IMR-90 (cell line): ENCODE measurements at regions not wholly inside any gene's neighbourhood (a gene's known extent, or its start where the extent isn't known, plus 50 kb on each side); places are given as distances from the start of the nearest gene placed in this dataset.

Experiments
- ATAC-seq: fragments of 200-7000 bp; cut with Tn5 transposase; 2 replicates; pipeline ENCODE4 v1.9.1; 2020; ENCODE audit warnings: low read depth, mild to moderate bottlenecking, moderate library complexity
- BruUV-seq: library from RNA; stranded (reverse); fragments of 400-500 nt; replicated peaks from 2 replicates; lab custom pipeline; 2021; lab: Mats Ljungman, UMichigan
- CTCF ChIA-PET: fragments of 300-600 bp; formaldehyde crosslinking; extraction: SDS; loops from one replicate; lab custom pipeline; 2021; ENCODE audit warnings: antibody characterized with exemption; lab: Yijun Ruan, JAX
- POLR2A ChIA-PET: fragments of 300-600 bp; sonication (Branson Sonifier 250); formaldehyde crosslinking; loops from one replicate; lab custom pipeline; 2022; ENCODE audit warnings: antibody characterized with exemption; ENCODE audit not compliant: unreplicated experiment; lab: Charles Lee
- DNase-seq: peaks from one replicate; pipeline ENCODE4 v3.0.0; 2013
- H2AFZ ChIP-seq: replicated peaks from 2 replicates; pipeline ENCODE3; 2013; ENCODE audit warnings: low read length, mild to moderate bottlenecking; ENCODE audit not compliant: poor library complexity
- H2AK5ac ChIP-seq: 2 replicates; pipeline ENCODE4 v1.6.1; 2013; ENCODE audit warnings: low read depth, low read length, inconsistent platforms
- H2AK9ac ChIP-seq: replicated peaks from 2 replicates; pipeline ENCODE3; 2013; ENCODE audit warnings: mild to moderate bottlenecking, low read depth, low read length, moderate library complexity; ENCODE audit not compliant: poor library complexity
- H2BK120ac ChIP-seq: 2 replicates; pipeline ENCODE4 v1.6.1; 2013; ENCODE audit warnings: low read depth, low read length, inconsistent platforms
- H2BK15ac ChIP-seq: 3 replicates; pipeline ENCODE4 v1.6.1; 2013; ENCODE audit warnings: low read depth, low read length, inconsistent platforms
- H2BK20ac ChIP-seq: 2 replicates; pipeline ENCODE4 v1.6.1; 2013; ENCODE audit warnings: low read depth, mild to moderate bottlenecking, inconsistent platforms, low read length, moderate library complexity
- H2BK5ac ChIP-seq: 2 replicates; pipeline ENCODE4 v1.6.1; 2013; ENCODE audit warnings: mild to moderate bottlenecking, low read depth, low read length, inconsistent platforms; ENCODE audit not compliant: poor library complexity, severe bottlenecking
- H3K14ac ChIP-seq: replicated peaks from 2 replicates; pipeline ENCODE4 v1.6.1; 2013; ENCODE audit warnings: low read depth, low read length, inconsistent platforms
- H3K18ac ChIP-seq: 2 replicates; pipeline ENCODE4 v1.6.1; 2013; ENCODE audit warnings: low read depth, low read length, control low read depth
- H3K23ac ChIP-seq: 2 replicates; pipeline ENCODE4 v1.6.1; 2013; ENCODE audit warnings: low read depth, low read length, inconsistent platforms
- H3K27ac ChIP-seq: 2 replicates; pipeline ENCODE4 v1.5.1; 2013; ENCODE audit warnings: mild to moderate bottlenecking, control low read depth, low read length; ENCODE audit not compliant: insufficient read depth
- H3K27me3 ChIP-seq: 2 replicates; pipeline ENCODE4 v1.6.1; 2013; ENCODE audit warnings: low read length; ENCODE audit not compliant: control insufficient read depth, insufficient read depth
- H3K36me3 ChIP-seq: 2 replicates; pipeline ENCODE4 v1.6.1; 2013; ENCODE audit warnings: low read length, mixed read lengths; ENCODE audit not compliant: control insufficient read depth, insufficient read depth
- H3K4ac ChIP-seq: 2 replicates; pipeline ENCODE4 v1.6.1; 2013; ENCODE audit warnings: low read depth, low read length, inconsistent platforms
- H3K4me1 ChIP-seq: 2 replicates; pipeline ENCODE4 v1.6.1; 2013; ENCODE audit warnings: low read length, mixed read lengths; ENCODE audit not compliant: control insufficient read depth, insufficient read depth
- H3K4me2 ChIP-seq: 2 replicates; pipeline ENCODE4 v1.6.1; 2013; ENCODE audit warnings: low read depth, mild to moderate bottlenecking, control low read depth, low read length, moderate library complexity
- H3K4me3 ChIP-seq: 2 replicates; pipeline ENCODE4 v1.5.1; 2013; ENCODE audit warnings: low read depth, mild to moderate bottlenecking, control low read depth, low read length, moderate library complexity; ENCODE audit not compliant: insufficient read depth
- H3K56ac ChIP-seq: 2 replicates; pipeline ENCODE4 v1.6.1; 2013; ENCODE audit warnings: low read length, inconsistent platforms; ENCODE audit not compliant: insufficient read depth; ENCODE audit errors: extremely low read depth
- H3K79me1 ChIP-seq, 2 experiments: 2 replicates each; pipeline ENCODE4 v1.6.1; 2013; ENCODE audit warnings: low read length in 2 of 2, inconsistent platforms in 1 of 2, low read depth in 1 of 2
- H3K9ac ChIP-seq: 2 replicates; pipeline ENCODE4 v1.6.1; 2013; ENCODE audit warnings: low read depth, low read length, control low read depth
- H3K9me1 ChIP-seq: 2 replicates; pipeline ENCODE4 v1.6.1; 2013; ENCODE audit warnings: low read length, inconsistent platforms; ENCODE audit not compliant: insufficient read depth
- H3K9me3 ChIP-seq: 2 replicates; pipeline ENCODE4 v1.6.1; 2013; ENCODE audit warnings: low read length; ENCODE audit not compliant: control insufficient read depth, insufficient read depth
- H4K20me1 ChIP-seq: 2 replicates; pipeline ENCODE4 v1.6.1; 2013; ENCODE audit warnings: low read length, inconsistent platforms; ENCODE audit not compliant: insufficient read depth
- H4K5ac ChIP-seq: 2 replicates; pipeline ENCODE4 v1.6.1; 2013; ENCODE audit warnings: mild to moderate bottlenecking, low read depth, low read length, control low read depth
- H4K8ac ChIP-seq, 2 experiments: 2 replicates each; pipeline ENCODE4 v1.6.1; 2013; ENCODE audit warnings: low read depth in 2 of 2, low read length in 2 of 2, control low read depth in 1 of 2, inconsistent platforms in 1 of 2
- H4K91ac ChIP-seq: 2 replicates; pipeline ENCODE4 v1.6.1; 2013; ENCODE audit warnings: low read depth, low read length, inconsistent platforms; ENCODE audit not compliant: insufficient read depth
- BHLHE40 ChIP-seq: fragments of 150-350 bp; IDR thresholded peaks from 2 replicates; pipeline ENCODE4 v1.6.1; 2016; ENCODE audit warnings: mild to moderate bottlenecking, low read depth, low read length
- CEBPB ChIP-seq: IDR thresholded peaks from 2 replicates; pipeline ENCODE4 v1.6.1; 2012; ENCODE audit warnings: low read depth, low read length, improper control_type of control experiment
- CHD1 ChIP-seq: IDR thresholded peaks from 2 replicates; pipeline ENCODE4 v1.6.1; 2012; ENCODE audit warnings: low read depth, low read length, improper control_type of control experiment
- FOS ChIP-seq: fragments of 150-350 bp; IDR thresholded peaks from 2 replicates; pipeline ENCODE4 v1.6.1; 2016; ENCODE audit warnings: low read depth, low read length
- MAFK ChIP-seq: IDR thresholded peaks from 2 replicates; pipeline ENCODE4 v1.6.1; 2012; ENCODE audit warnings: low read depth, low read length, improper control_type of control experiment
- MXI1 ChIP-seq: IDR thresholded peaks from 2 replicates; pipeline ENCODE4 v1.6.1; 2012; ENCODE audit warnings: low read depth, mild to moderate bottlenecking, low read length, moderate library complexity, borderline replicate concordance
- NFE2L2 ChIP-seq: fragments of 150-350 bp; IDR thresholded peaks from 2 replicates; pipeline ENCODE4 v1.6.1; 2016; ENCODE audit warnings: low read depth, mild to moderate bottlenecking, low read length
- POLR2A ChIP-seq: IDR thresholded peaks from 2 replicates; pipeline ENCODE4 v1.6.1; 2012; ENCODE audit warnings: mild to moderate bottlenecking, low read depth, low read length
- RAD21 ChIP-seq: IDR thresholded peaks from 2 replicates; pipeline ENCODE4 v1.6.1; 2012; ENCODE audit warnings: low read length, improper control_type of control experiment
- RCOR1 ChIP-seq: IDR thresholded peaks from 2 replicates; pipeline ENCODE4 v1.6.1; 2012; ENCODE audit warnings: mild to moderate bottlenecking, low read length, improper control_type of control experiment; ENCODE audit not compliant: insufficient replicate concordance
- RFX5 ChIP-seq: IDR thresholded peaks from 2 replicates; pipeline ENCODE4 v1.8.0; 2012; ENCODE audit warnings: low read depth, mild to moderate bottlenecking, low read length, moderate library complexity
- SMC3 ChIP-seq: fragments of 150-350 bp; IDR thresholded peaks from 2 replicates; pipeline ENCODE4 v1.6.1; 2016; ENCODE audit warnings: low read depth, mild to moderate bottlenecking, antibody characterized with exemption, low read length, moderate library complexity
- WGBS, 2 experiments: methylation state at CpG; one replicate each; pipeline versions ENCODE4 v1.1.5 to v1.1.7; 2013; ENCODE audit warnings: missing lambda C conversion rate in 2 of 2; ENCODE audit not compliant: insufficient read length in 1 of 2; ENCODE audit errors: extremely low coverage in 2 of 2; 5-methylcytosine and 5-hydroxymethylcytosine counted together
- dilution Hi-C: fragments of 300-500 bp; cut with HindIII; formaldehyde crosslinking; loops from one replicate; pipeline ENCODE4 v1.14.3; 2018; ENCODE audit warnings: low sequenced_read_pairs; ENCODE audit not compliant: unreplicated experiment
- in situ Hi-C: fragments of 300-500 bp; cut with MboI; formaldehyde crosslinking; loops from 3 replicates; pipeline ENCODE4 v1.14.3; 2019; ENCODE audit warnings: low sequenced_read_pairs, inconsistent platforms, mixed read lengths
- intact Hi-C: fragments of 100-400 bp; cut with micrococcal nuclease; formaldehyde crosslinking; loops from 2 replicates; pipeline ENCODE4 v1.10.0; 2022
- TF ChIP-seq, protein P1 (sequence below): fragments of 150-350 bp; IDR thresholded peaks from 2 replicates; pipeline ENCODE4 v1.6.1; 2016; ENCODE audit warnings: low read depth, mild to moderate bottlenecking, low read length, moderate library complexity, borderline replicate concordance
- TF ChIP-seq, protein P2 (sequence below): fragments of 150-350 bp; IDR thresholded peaks from 2 replicates; pipeline ENCODE4 v1.6.1; 2017; ENCODE audit warnings: mild to moderate bottlenecking, antibody characterized with exemption, low read length, low read depth
- TF ChIP-seq, protein P3 (sequence below): conservative IDR thresholded peaks from 2 replicates; pipeline ENCODE4 v1.5.1; 2012; ENCODE audit warnings: mild to moderate bottlenecking, low read depth, low read length, improper control_type of control experiment

DNA sequence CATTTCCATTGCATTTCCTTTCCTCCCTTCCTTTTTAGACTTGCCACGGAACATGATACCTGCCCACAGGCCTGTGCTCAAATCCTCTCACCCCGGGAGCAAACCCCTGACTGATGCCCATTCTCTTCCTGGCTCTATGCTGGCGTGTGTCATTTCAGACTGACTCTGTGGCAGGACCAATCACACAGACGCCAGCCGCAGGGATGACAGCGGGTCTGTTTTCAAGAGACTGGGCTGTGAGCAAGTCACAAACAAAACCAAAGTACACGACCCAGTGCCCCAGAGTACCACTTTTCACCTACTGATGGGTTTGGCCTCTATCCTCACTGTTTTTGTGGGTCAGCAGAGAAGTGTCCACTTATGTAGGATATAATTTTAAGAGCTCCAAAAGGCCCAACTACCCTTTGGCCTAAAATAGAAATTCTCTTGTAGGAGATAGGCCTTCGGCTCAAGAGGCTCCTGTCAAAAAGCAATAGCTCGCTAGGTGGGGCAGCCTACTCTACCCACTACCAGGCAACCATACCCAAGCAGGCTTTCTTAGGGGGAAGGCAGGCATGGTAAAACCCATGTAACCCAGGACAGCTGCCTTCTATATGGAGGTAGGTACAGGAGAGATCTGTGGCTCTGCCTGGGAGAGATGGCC, 215.7 kb downstream of the CDC5L start:
- in situ Hi-C loops, result no loop called here
- peaks cover 40% of the 10 kb centered on the region for H3K27me3 ChIP-seq
- dilution Hi-C loops, result no loop called here

More for the DNA sequence above, 215.7 kb downstream of the CDC5L start:
- Histone ChIP-seq H3K36me3 (no peaks in the 10 kb centered on the region), H2BK15ac (no peak overlapping the region), H3K56ac (no peak overlapping the region), H2AFZ (no peak overlapping the region), H3K4ac (no peak overlapping the region), H3K4me1 (no peaks in the 10 kb centered on the region), H4K20me1 (no peaks in the 10 kb centered on the region), H3K9me3 (no peaks in the 10 kb centered on the region), H3K27ac (no peak overlapping the region), H3K79me1 (no peaks in the 10 kb centered on the region), H2AK9ac (no peak overlapping the region), H3K9me1 (no peaks in the 10 kb centered on the region), H2BK120ac (no peak overlapping the region), H3K4me3 (no peak overlapping the region), H3K18ac (no peak overlapping the region), H3K9ac (no peak overlapping the region), H4K5ac (no peak overlapping the region), H4K91ac (no peak overlapping the region), H2AK5ac (no peak overlapping the region), H3K14ac (no peak overlapping the region), H2BK5ac (no peak overlapping the region), H2BK20ac (no peak overlapping the region), H3K4me2 (no peak overlapping the region), H3K23ac (no peak overlapping the region), H4K8ac (no peak overlapping the region)
- no TSS peak for BruUV-seq
- intact Hi-C loops, result no loop called here
- POLR2A ChIA-PET, result no interaction called here
- DNase-seq (no peak), ATAC-seq (no peak)
- TF ChIP-seq SMC3, result no peak
- TF ChIP-seq, protein P1, sequence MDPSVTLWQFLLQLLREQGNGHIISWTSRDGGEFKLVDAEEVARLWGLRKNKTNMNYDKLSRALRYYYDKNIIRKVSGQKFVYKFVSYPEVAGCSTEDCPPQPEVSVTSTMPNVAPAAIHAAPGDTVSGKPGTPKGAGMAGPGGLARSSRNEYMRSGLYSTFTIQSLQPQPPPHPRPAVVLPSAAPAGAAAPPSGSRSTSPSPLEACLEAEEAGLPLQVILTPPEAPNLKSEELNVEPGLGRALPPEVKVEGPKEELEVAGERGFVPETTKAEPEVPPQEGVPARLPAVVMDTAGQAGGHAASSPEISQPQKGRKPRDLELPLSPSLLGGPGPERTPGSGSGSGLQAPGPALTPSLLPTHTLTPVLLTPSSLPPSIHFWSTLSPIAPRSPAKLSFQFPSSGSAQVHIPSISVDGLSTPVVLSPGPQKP, result no peak
- no peak for TF ChIP-seq MAFK
- no peak for TF ChIP-seq NFE2L2
- TF ChIP-seq, protein P2, sequence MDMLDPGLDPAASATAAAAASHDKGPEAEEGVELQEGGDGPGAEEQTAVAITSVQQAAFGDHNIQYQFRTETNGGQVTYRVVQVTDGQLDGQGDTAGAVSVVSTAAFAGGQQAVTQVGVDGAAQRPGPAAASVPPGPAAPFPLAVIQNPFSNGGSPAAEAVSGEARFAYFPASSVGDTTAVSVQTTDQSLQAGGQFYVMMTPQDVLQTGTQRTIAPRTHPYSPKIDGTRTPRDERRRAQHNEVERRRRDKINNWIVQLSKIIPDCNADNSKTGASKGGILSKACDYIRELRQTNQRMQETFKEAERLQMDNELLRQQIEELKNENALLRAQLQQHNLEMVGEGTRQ, result no peak
- TF ChIP-seq MXI1, result no peak
- no peak for TF ChIP-seq BHLHE40
- no peak for TF ChIP-seq POLR2A
- TF ChIP-seq, protein P3, sequence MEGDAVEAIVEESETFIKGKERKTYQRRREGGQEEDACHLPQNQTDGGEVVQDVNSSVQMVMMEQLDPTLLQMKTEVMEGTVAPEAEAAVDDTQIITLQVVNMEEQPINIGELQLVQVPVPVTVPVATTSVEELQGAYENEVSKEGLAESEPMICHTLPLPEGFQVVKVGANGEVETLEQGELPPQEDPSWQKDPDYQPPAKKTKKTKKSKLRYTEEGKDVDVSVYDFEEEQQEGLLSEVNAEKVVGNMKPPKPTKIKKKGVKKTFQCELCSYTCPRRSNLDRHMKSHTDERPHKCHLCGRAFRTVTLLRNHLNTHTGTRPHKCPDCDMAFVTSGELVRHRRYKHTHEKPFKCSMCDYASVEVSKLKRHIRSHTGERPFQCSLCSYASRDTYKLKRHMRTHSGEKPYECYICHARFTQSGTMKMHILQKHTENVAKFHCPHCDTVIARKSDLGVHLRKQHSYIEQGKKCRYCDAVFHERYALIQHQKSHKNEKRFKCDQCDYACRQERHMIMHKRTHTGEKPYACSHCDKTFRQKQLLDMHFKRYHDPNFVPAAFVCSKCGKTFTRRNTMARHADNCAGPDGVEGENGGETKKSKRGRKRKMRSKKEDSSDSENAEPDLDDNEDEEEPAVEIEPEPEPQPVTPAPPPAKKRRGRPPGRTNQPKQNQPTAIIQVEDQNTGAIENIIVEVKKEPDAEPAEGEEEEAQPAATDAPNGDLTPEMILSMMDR, result no peak
- no peak for TF ChIP-seq RCOR1
- TF ChIP-seq RAD21, result no peak
- TF ChIP-seq RFX5, result no peak
- TF ChIP-seq CEBPB, result no peak
- no peak for TF ChIP-seq CHD1
- no peak for TF ChIP-seq FOS
- WGBS, 2 experiments, result 43% methylated on average over 1 of the region's 9 CpGs; no CpG with 5 or more reads in 1 of the 2 experiments
- CTCF ChIA-PET, result no interaction called here
